Smooth muscle cell (in vitro differentiated cells): ENCODE measurements at regions not wholly inside any gene's neighbourhood (a gene's known extent, or its start where the extent isn't known, plus 50 kb on each side); places are given as distances from the start of the nearest gene placed in this dataset.

Experiments used
- DNase-seq: peaks from one replicate; lab custom pipeline; 2025; ENCODE audit not compliant: unreplicated experiment; lab: John Stamatoyannopoulos, UW
- H2AFZ ChIP-seq: fragments of 200-600 bp; sonication (generic); 2 replicates; pipeline ENCODE4 v1.6.0; 2016; ENCODE audit warnings: antibody characterized with exemption, low read depth, mild to moderate bottlenecking
- H3F3A ChIP-seq: fragments of 200-600 bp; sonication (generic); 2 replicates; pipeline ENCODE4 v1.6.0; 2017; ENCODE audit warnings: antibody characterized with exemption, low read depth
- H3K27ac ChIP-seq: fragments of 200-600 bp; sonication (generic); 2 replicates; pipeline ENCODE4 v1.5.1; 2016; ENCODE audit warnings: low read depth, mild to moderate bottlenecking
- H3K27me3 ChIP-seq: fragments of 200-600 bp; sonication (generic); 2 replicates; pipeline ENCODE4 v1.6.1; 2016; ENCODE audit warnings: low read depth, mild to moderate bottlenecking
- H3K36me3 ChIP-seq: fragments of 200-600 bp; sonication (generic); 2 replicates; pipeline ENCODE4 v1.5.1; 2016; ENCODE audit warnings: low read depth
- H3K4me1 ChIP-seq: fragments of 200-600 bp; sonication (generic); 2 replicates; pipeline ENCODE4 v1.5.1; 2016; ENCODE audit warnings: low read depth
- H3K4me2 ChIP-seq: fragments of 200-600 bp; sonication (generic); 2 replicates; pipeline ENCODE4 v1.6.0; 2016; ENCODE audit warnings: mild to moderate bottlenecking
- H3K4me3 ChIP-seq: fragments of 200-600 bp; sonication (generic); 2 replicates; pipeline ENCODE4 v1.5.1; 2016; ENCODE audit warnings: mild to moderate bottlenecking
- H3K79me2 ChIP-seq: fragments of 200-600 bp; sonication (generic); 2 replicates; pipeline ENCODE4 v1.6.0; 2016; ENCODE audit warnings: low read depth, mild to moderate bottlenecking
- H3K9ac ChIP-seq: fragments of 200-600 bp; sonication (generic); 2 replicates; pipeline ENCODE4 v1.6.0; 2016; ENCODE audit warnings: low read depth
- H3K9me3 ChIP-seq: fragments of 200-600 bp; sonication (generic); replicated peaks from 2 replicates; pipeline ENCODE4 v1.5.1; 2016; ENCODE audit warnings: low read depth
- H4K20me1 ChIP-seq: fragments of 200-600 bp; sonication (generic); 2 replicates; pipeline ENCODE4 v1.6.0; 2016; ENCODE audit warnings: low read depth
- CTCF ChIP-seq: fragments of 200-600 bp; sonication (generic); IDR thresholded peaks from 2 replicates; pipeline ENCODE4 v1.5.1; 2017; ENCODE audit warnings: borderline replicate concordance, mild to moderate bottlenecking, antibody characterized with exemption; ENCODE audit not compliant: insufficient read depth, poor library complexity, severe bottlenecking
- WGBS: methylation state at CpG from one replicate; pipeline ENCODE4 v1.1.7; 2016; ENCODE audit warnings: low lambda C conversion rate; 5-methylcytosine and 5-hydroxymethylcytosine counted together

- TF ChIP-seq CTCF, result peak; percentile 21
- H3K4me1 ChIP-seq, result no peaks in the 10 kb centered on the region
- no peak overlapping the region for H3K4me2 ChIP-seq
- WGBS, result 49% methylated on average over 7 of the region's 7 CpGs
- H3K27ac ChIP-seq, result no peak overlapping the region
- DNase-seq, result no peak
- H3K9ac ChIP-seq, result no peak overlapping the region
- no peak overlapping the region for H2AFZ ChIP-seq
- H3K27me3 ChIP-seq, result no peaks in the 10 kb centered on the region
- no peak overlapping the region for H3K4me3 ChIP-seq
- H3F3A ChIP-seq, result peaks cover 3% of the 10 kb centered on the region
- no peaks in the 10 kb centered on the region for H3K79me2 ChIP-seq
- H3K9me3 ChIP-seq, result no peaks in the 10 kb centered on the region
- no peaks in the 10 kb centered on the region for H4K20me1 ChIP-seq
- no peaks in the 10 kb centered on the region for H3K36me3 ChIP-seq
These were observed 187.3 kb upstream of the PRSS58 start for GRCh38 chr7:142445019-142445686.

GRCh38 chr7:142443216-142444010 is 185.6 kb upstream of the PRSS58 start:
- no peak overlapping the region for H3K4me3 ChIP-seq
- no peaks in the 10 kb centered on the region for H3K79me2 ChIP-seq
- no peak for DNase-seq
- no peak overlapping the region for H3K4me2 ChIP-seq
- no peaks in the 10 kb centered on the region for H3K27me3 ChIP-seq
- no peak overlapping the region for H2AFZ ChIP-seq
- H4K20me1 ChIP-seq, result no peaks in the 10 kb centered on the region
- no peaks in the 10 kb centered on the region for H3K36me3 ChIP-seq
- WGBS, result 77% methylated on average over 5 of the region's 5 CpGs
- no peak overlapping the region for H3K9ac ChIP-seq
- no peak overlapping the region for H3K27ac ChIP-seq
- H3K9me3 ChIP-seq, result no peaks in the 10 kb centered on the region
- no peak for TF ChIP-seq CTCF
- peaks cover 4% of the 10 kb centered on the region for H3F3A ChIP-seq
- H3K4me1 ChIP-seq, result no peaks in the 10 kb centered on the region

GRCh38 chr7:142442396-142442795 is 184.5 kb upstream of the PRSS58 start:
- H3K9me3 ChIP-seq, result no peaks in the 10 kb centered on the region
- H4K20me1 ChIP-seq, result no peaks in the 10 kb centered on the region
- H3K4me2 ChIP-seq, result no peak overlapping the region
- TF ChIP-seq CTCF, result no peak
- H3K27ac ChIP-seq, result no peak overlapping the region
- H3F3A ChIP-seq, result peaks cover 4% of the 10 kb centered on the region
- no peak overlapping the region for H3K9ac ChIP-seq
- H3K27me3 ChIP-seq, result no peaks in the 10 kb centered on the region
- H3K4me3 ChIP-seq, result no peak overlapping the region
- no peak for DNase-seq
- H3K36me3 ChIP-seq, result no peaks in the 10 kb centered on the region
- 96% methylated on average over 6 of the region's 6 CpGs for WGBS
- H3K79me2 ChIP-seq, result no peaks in the 10 kb centered on the region
- H2AFZ ChIP-seq, result no peak overlapping the region
- no peaks in the 10 kb centered on the region for H3K4me1 ChIP-seq
